ENCODE measurements at regions not wholly inside any gene's neighbourhood (a gene's known extent, or its start where the extent isn't known, plus 50 kb on each side); places are given as distances from the start of the nearest gene placed in this dataset.
A peak's percentile ranks its signal among the peaks of the same experiment; 100 is the strongest.

- no peak for DNase-seq (ENCODE audit: extremely low read depth, low read depth)
Observed at GRCh38 chr13:74288361-74288911, 154.2 kb upstream of the KLF12 start.

GRCh38 chr13:74287724-74288169 lies 153.5 kb upstream of the KLF12 start:
- DNase-seq (ENCODE audit: extremely low read depth, low read depth), result peak; percentile 64
- TF ChIP-seq CTCF (IDR thresholded peaks at IDR 0.05; ENCODE audit: low read depth, low read length), result no peak

More at GRCh38 chr13:74288361-74288911, 154.2 kb upstream of the KLF12 start:
- TF ChIP-seq CTCF (IDR thresholded peaks at IDR 0.05; ENCODE audit: low read depth, low read length), result no peak

DNA sequence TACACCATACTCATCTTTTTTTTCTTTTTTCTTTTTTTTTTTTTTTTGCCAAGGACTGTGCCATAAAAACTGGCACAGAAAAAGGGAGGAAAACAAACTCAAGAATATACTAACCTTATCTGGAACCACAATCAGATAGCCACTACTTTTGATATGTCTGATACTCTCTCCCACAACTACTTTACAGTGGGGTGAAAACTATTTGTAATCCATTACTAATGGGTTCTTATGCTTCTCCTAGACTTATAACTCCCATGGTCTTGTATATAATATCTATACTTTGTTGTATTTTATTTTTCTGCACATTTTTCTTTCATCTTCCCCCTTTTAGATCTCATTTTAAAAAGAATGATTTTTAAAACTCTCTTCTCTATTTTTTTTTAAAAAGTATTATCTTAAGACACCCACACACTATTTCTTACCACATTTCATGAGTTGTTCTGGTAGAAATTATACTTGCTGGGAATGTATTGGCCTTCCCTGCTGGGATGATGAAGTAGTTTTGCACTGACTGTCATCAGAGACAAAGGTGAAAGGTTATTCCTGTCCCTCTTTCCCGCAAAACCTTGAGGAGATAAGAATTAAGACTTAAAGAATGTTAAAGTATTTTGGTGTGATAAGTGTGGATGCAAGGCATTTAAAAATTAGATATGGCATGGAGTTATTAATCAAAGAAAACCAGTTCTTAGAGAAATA lies 146.7 kb upstream of the KLF12 start:
- TF ChIP-seq CTCF (IDR thresholded peaks at IDR 0.05; ENCODE audit: low read depth, low read length), result no peak
- DNase-seq (ENCODE audit: extremely low read depth, low read depth), result no peak

- TF ChIP-seq CTCF (IDR thresholded peaks at IDR 0.05; ENCODE audit: low read depth, low read length), result no peak
Observed at GRCh38 chr13:74280093-74280794, 146.0 kb upstream of the KLF12 start.

DNA sequence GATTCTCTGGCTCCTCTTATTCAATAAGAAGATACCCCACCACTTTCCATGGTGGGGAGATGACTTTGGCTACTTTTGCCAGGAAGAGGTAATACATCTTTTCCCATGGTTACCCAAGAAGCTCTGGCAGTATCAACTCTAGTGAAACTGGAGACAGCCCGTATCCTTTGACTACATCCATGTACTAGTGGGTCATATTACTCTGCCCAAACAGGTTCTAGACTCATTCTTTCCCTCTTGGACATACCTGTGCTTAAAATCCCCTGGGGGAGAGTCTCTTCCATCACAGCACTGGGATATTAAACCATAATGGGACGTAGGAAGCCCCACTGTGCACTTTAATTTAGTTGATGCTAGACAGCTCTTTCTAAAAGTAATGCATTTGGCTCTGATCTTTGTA lies 144.7 kb upstream of the KLF12 start:
- DNase-seq (ENCODE audit: extremely low read depth, low read depth), result no peak
- TF ChIP-seq CTCF (IDR thresholded peaks at IDR 0.05; ENCODE audit: low read depth, low read length), result no peak

More at GRCh38 chr13:74280093-74280794, 146.0 kb upstream of the KLF12 start:
- DNase-seq (ENCODE audit: extremely low read depth, low read depth), result no peak

GRCh38 chr13:74274916-74275315 lies 140.7 kb upstream of the KLF12 start:
- DNase-seq (ENCODE audit: extremely low read depth, low read depth), result no peak
- no peak for TF ChIP-seq CTCF (IDR thresholded peaks at IDR 0.05; ENCODE audit: low read depth, low read length)

DNA sequence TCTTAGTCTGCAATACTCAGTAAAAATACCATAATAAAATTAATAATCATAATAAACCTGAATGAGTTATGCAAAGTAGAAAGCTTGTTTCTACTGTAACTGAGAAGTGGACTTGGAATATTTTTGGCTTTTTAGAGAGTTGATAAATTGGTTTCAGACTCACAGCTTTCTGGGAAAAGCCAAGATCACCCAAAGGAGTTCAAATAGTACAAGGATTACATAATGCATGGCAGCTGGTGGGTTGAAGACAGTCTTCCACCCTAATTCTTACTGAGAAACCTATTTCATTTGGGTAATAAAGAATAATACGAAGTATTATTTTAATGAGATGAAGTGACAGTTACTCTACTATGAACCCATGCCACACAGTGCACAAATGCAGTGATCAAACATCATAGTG lies 139.4 kb upstream of the KLF12 start:
- DNase-seq (ENCODE audit: extremely low read depth, low read depth), result no peak
- no peak for TF ChIP-seq CTCF (IDR thresholded peaks at IDR 0.05; ENCODE audit: low read depth, low read length)

Data from AG09319 (cell line).